Islet precursor cell (in vitro differentiated cells): ENCODE measurements at regions not wholly inside any gene's neighbourhood (a gene's known extent, or its start where the extent isn't known, plus 50 kb on each side); places are given as distances from the start of the nearest gene placed in this dataset.

ENCODE experiments used
- DNase-seq: peaks from one replicate; pipeline ENCODE4 v3.0.0-alpha.2; 2018

- peak; percentile 69 for DNase-seq
Measured at GRCh38 chr2:8628179-8628865, 53.5 kb upstream of the ID2 start.

- DNase-seq = no peak
Measured at GRCh38 chr2:8628866-8629209, 53.0 kb upstream of the ID2 start.

- no peak for DNase-seq
Measured at GRCh38 chr2:8629402-8629801, 52.5 kb upstream of the ID2 start.

GRCh38 chr2:8630676-8631464, 51.0 kb upstream of the ID2 start:
- no peak for DNase-seq

- no peak for DNase-seq
Measured at GRCh38 chr2:8631465-8632005, 50.3 kb upstream of the ID2 start.
